ENCODE measurements at regions not wholly inside any gene's neighbourhood (a gene's known extent, or its start where the extent isn't known, plus 50 kb on each side); places are given as distances from the start of the nearest gene placed in this dataset.

DNA sequence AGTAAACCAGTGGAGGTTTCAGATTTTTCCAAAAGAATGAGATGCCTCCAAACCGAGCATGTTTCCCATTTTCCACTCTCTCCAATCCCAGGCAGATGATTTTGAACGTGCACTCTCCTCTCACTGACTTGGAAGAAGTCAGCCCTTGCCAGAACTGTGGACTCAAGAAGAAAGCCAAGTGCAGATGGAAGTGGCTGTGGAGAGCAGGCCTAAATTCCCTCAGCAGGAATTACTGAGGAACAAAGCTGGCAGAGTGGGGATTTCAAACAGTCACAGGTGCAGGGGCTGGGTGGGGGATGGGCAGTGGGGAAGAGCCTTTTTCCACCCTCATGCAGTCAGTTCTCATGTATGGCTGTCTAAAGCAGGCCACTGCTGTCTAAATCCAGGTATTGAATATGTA, 55.3 kb downstream of the PABIR2 start:
- Histone ChIP-seq H3K9me3 (no peaks in the 10 kb centered on the region), H3K36me3 (ENCODE audit: low read depth, missing control alignments) (no peaks in the 10 kb centered on the region), H3K4me3 (no peak overlapping the region), H3K27me3 (no peaks in the 10 kb centered on the region), H3K27ac (no peak overlapping the region), H3K4me1 (peaks cover 4% of the 10 kb centered on the region)
- DNase-seq, result no peak
- intact Hi-C loops (cut with DNase I; ENCODE audit: low total_unique reads), result no loop called here
- TF ChIP-seq, protein P1, sequence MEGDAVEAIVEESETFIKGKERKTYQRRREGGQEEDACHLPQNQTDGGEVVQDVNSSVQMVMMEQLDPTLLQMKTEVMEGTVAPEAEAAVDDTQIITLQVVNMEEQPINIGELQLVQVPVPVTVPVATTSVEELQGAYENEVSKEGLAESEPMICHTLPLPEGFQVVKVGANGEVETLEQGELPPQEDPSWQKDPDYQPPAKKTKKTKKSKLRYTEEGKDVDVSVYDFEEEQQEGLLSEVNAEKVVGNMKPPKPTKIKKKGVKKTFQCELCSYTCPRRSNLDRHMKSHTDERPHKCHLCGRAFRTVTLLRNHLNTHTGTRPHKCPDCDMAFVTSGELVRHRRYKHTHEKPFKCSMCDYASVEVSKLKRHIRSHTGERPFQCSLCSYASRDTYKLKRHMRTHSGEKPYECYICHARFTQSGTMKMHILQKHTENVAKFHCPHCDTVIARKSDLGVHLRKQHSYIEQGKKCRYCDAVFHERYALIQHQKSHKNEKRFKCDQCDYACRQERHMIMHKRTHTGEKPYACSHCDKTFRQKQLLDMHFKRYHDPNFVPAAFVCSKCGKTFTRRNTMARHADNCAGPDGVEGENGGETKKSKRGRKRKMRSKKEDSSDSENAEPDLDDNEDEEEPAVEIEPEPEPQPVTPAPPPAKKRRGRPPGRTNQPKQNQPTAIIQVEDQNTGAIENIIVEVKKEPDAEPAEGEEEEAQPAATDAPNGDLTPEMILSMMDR (IDR thresholded peaks at IDR 0.05), result no peak
- WGBS, 2 donors, result 64 to 69% methylated on average over 2 of the region's 2 CpGs

GRCh38 chrX:134738986-134739740, 57.8 kb downstream of the PABIR2 start:
- no peak for DNase-seq
- Histone ChIP-seq H3K27ac (no peak overlapping the region), H3K9me3 (no peaks in the 10 kb centered on the region), H3K4me1 (peaks cover 10% of the 10 kb centered on the region), H3K4me3 (no peak overlapping the region), H3K36me3 (ENCODE audit: low read depth, missing control alignments) (no peaks in the 10 kb centered on the region), H3K27me3 (no peaks in the 10 kb centered on the region)
- intact Hi-C loops (cut with DNase I; ENCODE audit: low total_unique reads), result no loop called here
- TF ChIP-seq, protein P1 (IDR thresholded peaks at IDR 0.05), result no peak
- no peak for TF ChIP-seq POLR2A (IDR thresholded peaks at IDR 0.05)
- WGBS, 2 donors, result 58 to 62% methylated on average over 8 of the region's 8 CpGs

- peaks cover 16% of the 10 kb centered on the region for H3K4me1 ChIP-seq
- H3K4me3 ChIP-seq, result no peak overlapping the region
- WGBS, 2 donors, result 40 to 51% methylated on average over 1 to 3 of the region's 3 CpGs
- H3K9me3 ChIP-seq, result no peaks in the 10 kb centered on the region
- intact Hi-C loops (cut with DNase I; ENCODE audit: low total_unique reads), result no loop called here
- no peaks in the 10 kb centered on the region for H3K27me3 ChIP-seq
- TF ChIP-seq POLR2A (IDR thresholded peaks at IDR 0.05), result no peak
- TF ChIP-seq, protein P1 (IDR thresholded peaks at IDR 0.05), result no peak
- no peak for DNase-seq
- no peak overlapping the region for H3K27ac ChIP-seq
- H3K36me3 ChIP-seq (ENCODE audit: low read depth, missing control alignments), result no peaks in the 10 kb centered on the region
These were observed 58.6 kb downstream of the PABIR2 start for GRCh38 chrX:134738445-134738844.

- no peaks in the 10 kb centered on the region for H3K9me3 ChIP-seq
- H3K4me1 ChIP-seq, result peaks cover 22% of the 10 kb centered on the region
- no peak for DNase-seq
- no peaks in the 10 kb centered on the region for H3K27me3 ChIP-seq
- WGBS, 2 donors, result 66 to 67% methylated on average over 12 of the region's 12 CpGs
- no peak for TF ChIP-seq POLR2A (IDR thresholded peaks at IDR 0.05)
- TF ChIP-seq, protein P1 (IDR thresholded peaks at IDR 0.05), result no peak
- H3K27ac ChIP-seq, result no peak overlapping the region
- no peak overlapping the region for H3K4me3 ChIP-seq
- intact Hi-C loops (cut with DNase I; ENCODE audit: low total_unique reads), result no loop called here
- no peaks in the 10 kb centered on the region for H3K36me3 ChIP-seq (ENCODE audit: low read depth, missing control alignments)
These were observed 59.2 kb downstream of the PABIR2 start for GRCh38 chrX:134737721-134738369.
